Iris pigment epithelial cell (primary cell): ENCODE measurements at regions not wholly inside any gene's neighbourhood (a gene's known extent, or its start where the extent isn't known, plus 50 kb on each side); places are given as distances from the start of the nearest gene placed in this dataset.
"Not testable (repeated sequence)": the region's sequence is repeated elsewhere in the genome, so short reads cannot be mapped to it uniquely, and the experiment has no call there.

ENCODE experiments used
- DNase-seq: peaks from one replicate; pipeline ENCODE4 v3.0.0-alpha.2; 2011; ENCODE audit warnings: low read depth

DNA sequence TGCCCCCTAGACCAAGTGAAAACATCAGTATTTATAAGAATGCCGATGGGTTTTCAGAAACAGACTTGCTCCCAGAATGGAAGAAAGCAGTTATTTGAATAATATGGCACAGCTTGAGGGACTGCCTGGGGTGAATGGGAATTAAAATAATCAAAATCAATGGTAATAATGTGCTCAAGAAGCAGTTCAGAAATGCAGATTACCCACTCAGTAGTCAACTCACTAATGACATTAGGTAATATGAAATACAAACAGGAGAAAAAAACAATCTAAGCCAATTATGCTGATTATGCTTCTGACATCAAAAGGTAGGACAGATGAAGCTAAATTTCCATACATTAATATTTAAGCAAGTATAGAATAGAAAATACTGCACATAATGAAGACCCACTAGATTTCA lies 179.3 kb downstream of the ENC1 start:
- DNase-seq = no peak

DNA sequence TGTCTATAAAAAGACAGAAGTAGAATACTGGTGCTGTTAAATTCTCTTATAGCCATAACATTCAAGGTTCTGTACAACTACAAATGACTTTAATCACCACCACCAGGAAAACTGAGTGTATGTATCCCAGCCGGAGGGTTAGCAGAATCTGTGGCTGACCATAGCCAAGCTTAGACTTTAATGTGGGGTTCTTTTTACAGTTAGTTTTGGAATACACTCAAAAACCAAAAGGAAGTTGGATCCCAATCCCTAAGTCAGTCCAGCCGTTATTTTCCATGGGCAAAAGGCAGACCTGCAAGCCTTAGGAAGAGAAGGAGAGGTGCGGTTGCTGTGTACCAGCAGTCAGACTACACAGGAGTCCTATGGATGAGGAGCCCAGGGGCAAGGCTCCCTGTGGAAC lies 179.8 kb downstream of the ENC1 start:
- DNase-seq = no peak

DNA sequence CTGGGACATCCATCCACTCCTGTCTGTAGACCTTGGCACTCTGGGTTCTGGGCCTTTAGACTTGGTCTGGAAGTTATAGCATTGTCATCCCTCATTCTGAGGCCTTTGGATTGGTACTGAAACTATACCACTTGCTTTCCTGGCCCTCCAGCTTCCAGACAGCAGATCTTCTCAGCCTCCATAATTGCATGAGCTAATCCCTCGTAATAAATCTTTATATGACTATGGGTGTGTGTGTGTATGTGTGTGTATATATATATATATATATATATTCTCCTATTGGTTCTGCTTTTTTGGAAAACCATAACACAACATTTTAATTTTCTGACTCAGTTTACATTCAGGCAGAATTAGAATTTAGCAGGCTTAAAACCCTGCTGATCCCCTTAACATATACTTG lies 180.5 kb downstream of the ENC1 start:
- DNase-seq = no peak

GRCh38 chr5:74457876-74458275 lies 182.7 kb downstream of the ENC1 start:
- DNase-seq = no peak

- DNase-seq = no peak
Measured at GRCh38 chr5:74454263-74455030, 186.1 kb downstream of the ENC1 start.

- no peak for DNase-seq
Measured at GRCh38 chr5:74452856-74453255, 187.7 kb downstream of the ENC1 start.

DNA sequence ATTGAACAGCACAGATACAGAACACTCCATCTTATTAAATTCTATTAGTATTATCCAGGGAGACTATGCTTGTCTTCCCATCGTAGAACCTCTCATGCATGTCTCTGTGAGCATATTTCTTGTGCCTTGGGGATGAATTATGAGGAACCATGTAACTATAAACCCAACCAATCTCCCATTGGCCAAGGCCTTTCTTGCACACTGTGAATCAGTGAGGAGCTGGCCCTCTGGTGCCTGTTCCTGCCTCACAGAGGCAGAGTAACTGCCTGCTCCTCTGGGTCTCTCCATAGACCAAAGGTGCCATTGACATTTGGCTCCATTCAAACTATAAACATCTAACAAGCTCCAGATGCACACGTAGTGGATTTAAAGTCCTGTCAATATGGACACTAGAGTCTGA lies 190.4 kb downstream of the ENC1 start:
- no peak for DNase-seq

DNA sequence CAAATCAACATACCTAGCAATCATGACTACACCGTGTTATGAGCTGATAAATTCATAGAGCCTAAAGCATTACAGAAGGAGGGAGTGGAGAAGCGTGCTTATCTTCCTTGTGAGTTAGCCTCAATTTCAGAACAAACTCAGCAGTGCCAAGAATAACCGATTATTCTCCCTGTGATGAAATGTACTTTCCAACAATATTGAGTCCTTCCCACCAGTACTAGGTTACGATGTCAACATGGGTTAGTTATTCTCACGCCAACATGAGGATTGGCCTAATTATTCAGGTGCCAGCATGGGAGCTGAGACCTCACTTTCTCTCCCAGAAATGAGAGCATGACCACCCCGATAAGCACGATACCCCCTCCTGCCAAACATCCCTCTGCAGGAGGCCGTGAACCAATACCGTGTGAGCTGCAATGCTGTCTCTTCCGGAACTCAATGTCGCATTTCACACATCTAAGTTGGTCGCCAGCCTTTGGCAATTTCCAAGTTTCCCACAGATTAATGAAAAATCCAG lies 193.7 kb downstream of the ENC1 start:
- no peak for DNase-seq

- no peak for DNase-seq
Measured at GRCh38 chr5:74442466-74442865, 198.1 kb downstream of the ENC1 start.

GRCh38 chr5:74441616-74442015 lies 198.9 kb downstream of the ENC1 start:
- DNase-seq = no peak

GRCh38 chr5:74440341-74440740 lies 200.2 kb downstream of the ENC1 start:
- DNase-seq = no peak

GRCh38 chr5:74437870-74438269 lies 202.7 kb downstream of the ENC1 start:
- DNase-seq = not testable (repeated sequence)

- DNase-seq = peak; percentile 13
Measured at GRCh38 chr5:74433896-74434829, 206.4 kb downstream of the ENC1 start.

GRCh38 chr5:74433255-74433895 lies 207.2 kb downstream of the ENC1 start:
- DNase-seq = peak; percentile 31

- DNase-seq = no peak
Measured at GRCh38 chr5:74432721-74433120, 207.8 kb downstream of the ENC1 start.

DNA sequence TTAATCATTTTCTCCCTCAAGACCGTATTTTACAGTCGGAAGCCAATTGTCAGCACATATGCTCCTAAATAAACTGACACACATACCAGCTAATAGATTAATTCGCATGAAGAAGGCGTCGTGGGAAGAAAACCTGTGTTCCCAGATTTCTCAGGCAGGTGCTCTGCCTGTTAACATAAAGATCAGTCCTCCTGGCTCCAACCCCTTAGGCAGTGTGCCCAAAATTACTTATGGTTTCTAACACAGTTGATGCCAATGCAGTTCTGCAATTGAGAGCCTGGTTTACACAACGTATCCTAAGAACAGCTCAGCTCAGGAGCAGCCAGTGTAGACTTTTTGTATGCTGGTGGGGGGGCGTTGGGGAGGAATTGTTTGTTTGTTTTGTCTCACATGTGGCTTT lies 208.3 kb downstream of the ENC1 start:
- DNase-seq = no peak

DNA sequence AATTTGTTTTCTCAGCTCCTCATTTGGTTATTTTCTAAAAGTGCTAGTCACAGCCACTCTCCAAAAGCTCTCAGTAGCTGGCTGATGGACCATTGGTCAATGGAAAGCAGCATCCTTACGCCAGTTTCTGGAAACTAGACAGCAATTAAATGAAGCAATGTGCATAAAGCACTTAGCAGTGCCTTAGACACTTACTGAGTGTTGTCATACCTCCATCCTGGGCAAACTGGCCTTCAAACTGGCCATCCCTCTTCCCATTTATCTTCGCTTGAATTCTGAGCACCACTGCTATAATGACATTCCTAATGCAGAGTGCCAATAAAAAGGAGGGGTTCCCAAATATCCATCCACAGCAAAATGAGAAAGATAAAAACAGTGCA lies 209.2 kb downstream of the ENC1 start:
- DNase-seq = no peak

- DNase-seq = no peak
Measured at GRCh38 chr5:74430631-74431289, 209.8 kb downstream of the ENC1 start.

- no peak for DNase-seq
Measured at GRCh38 chr5:74429495-74429894, 211.0 kb downstream of the ENC1 start.

- DNase-seq = no peak
Measured at GRCh38 chr5:74428876-74429275, 211.7 kb downstream of the ENC1 start.

- no peak for DNase-seq
Measured at GRCh38 chr5:74428275-74428674, 212.3 kb downstream of the ENC1 start.

GRCh38 chr5:74426506-74426905 lies 214.0 kb downstream of the ENC1 start:
- no peak for DNase-seq
